HCT116 (cell line): ENCODE measurements at regions not wholly inside any gene's neighbourhood (a gene's known extent, or its start where the extent isn't known, plus 50 kb on each side); places are given as distances from the start of the nearest gene placed in this dataset.

ENCODE experiments used
- ATF3 ChIP-seq: IDR thresholded peaks from 2 replicates; pipeline ENCODE4 v1.6.1; 2012
- CEBPB ChIP-seq: IDR thresholded peaks from 2 replicates; pipeline ENCODE4 v1.6.1; 2012; ENCODE audit warnings: low read depth
- CTCF ChIP-seq, 3 experiments: fragments of 200-600 bp in 1 of 3; sonication (generic) in 1 of 3; IDR thresholded peaks in 2 of 3; conservative IDR thresholded peaks in 1 of 3; 2 replicates each; pipeline ENCODE4 v1.5.1; 2012 to 2017; ENCODE audit warnings: low read depth in 2 of 3, low read length in 2 of 3, antibody characterized with exemption in 1 of 3, borderline replicate concordance in 1 of 3, control low read depth in 1 of 3, mild to moderate bottlenecking in 1 of 3, mixed read lengths in 1 of 3, mixed run types in 1 of 3, moderate library complexity in 1 of 3; ENCODE audit not compliant: insufficient read depth in 1 of 3
- EGR1 ChIP-seq: IDR thresholded peaks from 2 replicates; pipeline ENCODE4 v1.6.1; 2012; ENCODE audit warnings: low read depth
- EZH2 ChIP-seq: fragments of 200-600 bp; sonication (generic); IDR thresholded peaks from 2 replicates; pipeline ENCODE4 v1.6.1; 2017; ENCODE audit warnings: antibody characterized with exemption, mixed run types
- POLR2A ChIP-seq: IDR thresholded peaks from 2 replicates; pipeline ENCODE4 v1.7.0; 2011; ENCODE audit warnings: borderline replicate concordance; ENCODE audit not compliant: insufficient read depth, insufficient read length; ENCODE audit errors: extremely low read depth
- POLR2AphosphoS5 ChIP-seq: IDR thresholded peaks from 2 replicates; pipeline ENCODE4 v1.6.1; 2011; ENCODE audit warnings: mild to moderate bottlenecking, low read depth, low read length, moderate library complexity
- REST ChIP-seq: IDR thresholded peaks from 2 replicates; pipeline ENCODE4 v1.6.1; 2012; ENCODE audit warnings: low read depth
- SP1 ChIP-seq: IDR thresholded peaks from 2 replicates; pipeline ENCODE4 v1.6.1; 2012; ENCODE audit warnings: low read depth
- TF ChIP-seq, protein P1 (sequence below): IDR thresholded peaks from 2 replicates; pipeline ENCODE4 v1.6.1; 2012

DNA sequence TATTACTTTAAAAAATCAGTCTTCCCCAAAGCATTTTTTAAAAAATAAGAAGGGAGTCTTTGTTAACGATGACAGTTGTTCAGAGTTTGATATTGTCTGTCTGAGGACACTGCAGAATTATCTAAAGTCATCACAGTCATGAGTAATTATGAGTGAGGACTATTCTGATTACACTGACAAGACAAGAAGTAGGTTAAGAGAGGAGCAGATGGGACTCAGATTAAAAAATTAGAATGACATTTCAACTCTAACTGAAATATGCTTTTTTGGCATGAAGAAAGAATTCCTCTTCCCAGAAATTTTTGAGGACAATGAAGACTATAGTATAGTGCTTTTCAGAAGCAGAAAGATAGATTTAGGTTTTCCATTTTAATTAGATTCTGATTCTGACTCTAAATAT is 456.5 kb downstream of the EPHA7 start:
- TF ChIP-seq CTCF (IDR thresholded peaks at IDR 0.05 in 2 of 3, conservative IDR thresholded peaks at IDR 0.05 in 1 of 3; ENCODE audit: borderline replicate concordance in 1 of 3, insufficient read depth in 1 of 3, low read depth in 2 of 3, low read length in 2 of 3) (no peak), POLR2A (no peak), POLR2AphosphoS5 (no peak), CEBPB (no peak), EZH2 (no peak), SP1 (no peak), REST (no peak), ATF3 (no peak), EGR1 (no peak)
- TF ChIP-seq, protein P1, sequence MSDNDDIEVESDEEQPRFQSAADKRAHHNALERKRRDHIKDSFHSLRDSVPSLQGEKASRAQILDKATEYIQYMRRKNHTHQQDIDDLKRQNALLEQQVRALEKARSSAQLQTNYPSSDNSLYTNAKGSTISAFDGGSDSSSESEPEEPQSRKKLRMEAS: no peak
